Thoracic aorta (tissue), 2 donors: ENCODE measurements at regions not wholly inside any gene's neighbourhood (a gene's known extent, or its start where the extent isn't known, plus 50 kb on each side); places are given as distances from the start of the nearest gene placed in this dataset.

ENCODE experiments used
- ATAC-seq: fragments of 150-250 bp; one replicate; pipeline ENCODE4 v1.8.0; 2017; ENCODE audit warnings: low read depth; ENCODE audit not compliant: insufficient number of reproducible peaks, low FRiP score
- DNase-seq: peaks from one replicate; pipeline ENCODE4 v3.0.0-alpha.2; 2020; ENCODE audit warnings: low spot score
- H3K27ac ChIP-seq, 2 donors: fragments of 200-600 bp; sonication (generic); 1 replicate in 1 of 2; 2 replicates in 1 of 2; pipeline ENCODE4 v1.5.1; 2016; ENCODE audit warnings: mild to moderate bottlenecking in 2 of 2, moderate library complexity in 2 of 2
- H3K27me3 ChIP-seq: fragments of 200-600 bp; sonication (generic); replicated peaks from 2 replicates; pipeline ENCODE4 v1.6.0; 2016; ENCODE audit warnings: mild to moderate bottlenecking; ENCODE audit not compliant: insufficient read depth
- H3K36me3 ChIP-seq: fragments of 200-600 bp; sonication (generic); one replicate; pipeline ENCODE4 v1.5.1; 2016
- H3K4me1 ChIP-seq, 2 donors: fragments of 200-600 bp; sonication (generic); 1 replicate in 1 of 2; 2 replicates in 1 of 2; pipeline versions ENCODE4 v1.5.1 to v1.6.0; 2016; ENCODE audit warnings: low read depth in 2 of 2, mild to moderate bottlenecking in 1 of 2; ENCODE audit not compliant: control insufficient read depth in 1 of 2
- H3K4me3 ChIP-seq: fragments of 200-600 bp; sonication (generic); 2 replicates; pipeline ENCODE4 v1.5.1; 2016; ENCODE audit warnings: mild to moderate bottlenecking
- H3K9me3 ChIP-seq: fragments of 200-600 bp; sonication (generic); 2 replicates; pipeline ENCODE4 v1.5.1; 2016
- CTCF ChIP-seq: fragments of 200-600 bp; sonication (generic); IDR thresholded peaks from one replicate; pipeline ENCODE4 v1.5.1; 2019; ENCODE audit warnings: antibody characterized with exemption

- no peak for TF ChIP-seq CTCF
- ATAC-seq (no peak), DNase-seq (peak; percentile 36)
- H3K9me3 ChIP-seq: no peaks in the 10 kb centered on the region
- peak overlapping the region; percentile 74 for H3K4me3 ChIP-seq
- peaks cover 48 to 75% of the 10 kb centered on the region in 2 donors for H3K4me1 ChIP-seq
- no peaks in the 10 kb centered on the region for H3K27me3 ChIP-seq
- no peaks in the 10 kb centered on the region for H3K36me3 ChIP-seq
- peak overlapping the region; percentile 96 to 98 for H3K27ac ChIP-seq
Measured at GRCh38 chr17:77320485-77321256, 179.9 kb downstream of the SEC14L1 start.

GRCh38 chr17:77321649-77322513 is 181.1 kb downstream of the SEC14L1 start:
- Histone ChIP-seq H3K4me3 (peak overlapping the region; percentile 74), H3K9me3 (no peaks in the 10 kb centered on the region), H3K4me1 (peaks cover 44 to 69% of the 10 kb centered on the region in 2 donors), H3K27ac (peak overlapping the region; percentile 96 to 98), H3K36me3 (no peaks in the 10 kb centered on the region), H3K27me3 (no peaks in the 10 kb centered on the region)
- ATAC-seq: no peak
- no peak for TF ChIP-seq CTCF
- DNase-seq: no peak

- no peak for TF ChIP-seq CTCF
- Histone ChIP-seq H3K27me3 (no peaks in the 10 kb centered on the region), H3K4me3 (peak overlapping the region; percentile 74), H3K4me1 (peaks cover 44 to 65% of the 10 kb centered on the region in 2 donors), H3K9me3 (no peaks in the 10 kb centered on the region), H3K36me3 (no peaks in the 10 kb centered on the region), H3K27ac (peak overlapping the region; percentile 96 to 98)
- peak; percentile 90 for DNase-seq
- ATAC-seq: peak; percentile 70
Measured at GRCh38 chr17:77322514-77323412, 182.0 kb downstream of the SEC14L1 start.

GRCh38 chr17:77323413-77324171 is 182.8 kb downstream of the SEC14L1 start:
- no peaks in the 10 kb centered on the region for H3K9me3 ChIP-seq

More at GRCh38 chr17:77323413-77324171, 182.8 kb downstream of the SEC14L1 start:
- no peaks in the 10 kb centered on the region for H3K36me3 ChIP-seq
- no peaks in the 10 kb centered on the region for H3K27me3 ChIP-seq
- no peak for TF ChIP-seq CTCF
- H3K4me1 ChIP-seq: peaks cover 44 to 63% of the 10 kb centered on the region in 2 donors
- DNase-seq: no peak
- no peak for ATAC-seq
- peak overlapping the region; percentile 96 to 98 for H3K27ac ChIP-seq
- H3K4me3 ChIP-seq: peak overlapping the region; percentile 74
